ENCODE measurements at regions not wholly inside any gene's neighbourhood (a gene's known extent, or its start where the extent isn't known, plus 50 kb on each side); places are given as distances from the start of the nearest gene placed in this dataset.

DNA sequence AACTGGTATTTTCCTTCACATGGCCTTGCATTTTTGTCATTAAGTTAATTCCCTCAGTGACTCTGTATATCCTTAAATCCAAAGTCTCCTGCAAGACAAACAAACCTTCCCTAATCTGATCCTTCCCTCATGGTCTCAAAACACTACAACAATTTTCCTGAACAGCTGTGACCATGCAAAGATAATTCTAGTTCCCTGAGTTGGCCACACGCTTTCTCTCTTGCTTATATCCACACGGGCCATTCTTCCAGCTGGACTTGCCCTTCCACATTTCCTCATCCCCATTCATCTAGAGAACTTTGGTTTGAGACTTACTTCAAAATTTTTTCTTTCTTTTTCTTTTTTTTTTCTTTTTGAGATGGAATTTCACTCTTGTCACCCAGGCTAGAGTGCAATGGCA lies 1590.7 kb downstream of the STIM2 start:
- TF ChIP-seq SUZ12 (IDR thresholded peaks at IDR 0.05; ENCODE audit: extremely low read depth, insufficient read depth, insufficient read length) (no peak), YY1 (IDR thresholded peaks at IDR 0.05; ENCODE audit: insufficient read depth, insufficient read length) (no peak)

All from NT2/D1 (cell line).